ENCODE measurements at regions not wholly inside any gene's neighbourhood (a gene's known extent, or its start where the extent isn't known, plus 50 kb on each side); places are given as distances from the start of the nearest gene placed in this dataset.
A peak's percentile ranks its signal among the peaks of the same experiment; 100 is the strongest.

DNA sequence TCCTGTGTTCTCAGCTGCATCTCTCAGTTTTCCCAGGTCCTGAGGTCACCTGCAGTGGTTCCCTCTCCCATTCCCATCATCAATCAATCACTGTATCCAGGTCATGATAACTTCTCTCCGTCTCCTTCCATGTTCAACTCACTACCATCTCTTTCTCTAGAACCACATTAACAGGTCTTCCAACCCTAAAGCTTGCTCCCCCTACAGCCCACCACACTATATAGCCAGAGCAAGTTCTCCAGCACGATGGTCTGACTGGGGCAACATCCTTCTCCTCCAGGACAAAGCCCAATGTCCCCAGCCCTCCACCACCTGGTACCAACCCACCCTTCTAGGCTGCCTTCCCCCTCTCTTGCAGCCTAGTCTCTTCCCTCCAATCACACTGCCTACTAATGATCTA lies 241.6 kb downstream of the CDK5RAP2 start:
- DNase-seq = no peak

DNA sequence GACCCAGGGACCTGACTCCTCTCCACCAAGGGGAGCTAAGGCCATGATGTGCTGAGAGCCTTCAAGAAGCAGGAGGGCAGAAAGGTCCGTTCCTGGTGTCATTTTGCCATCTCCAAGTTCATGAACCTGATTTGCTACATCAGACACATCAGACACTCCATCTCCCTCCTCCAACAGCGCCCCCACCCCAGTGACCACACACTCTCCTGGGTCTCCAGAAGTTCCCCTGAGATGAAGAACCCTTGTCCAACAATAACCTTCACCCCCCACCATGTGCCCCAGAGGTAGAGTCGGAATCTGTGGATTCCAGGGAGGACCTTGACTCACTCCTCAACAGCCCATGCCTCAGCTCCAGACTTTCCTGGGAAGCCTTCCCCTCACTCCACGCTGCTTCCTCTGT lies 242.8 kb downstream of the CDK5RAP2 start:
- Histone ChIP-seq H3K9me3 (ENCODE audit: control insufficient read depth in 2 of 2, low read length in 2 of 2) (no peaks in the 10 kb centered on the region), H3K27ac (ENCODE audit: insufficient read depth, low read length, poor library complexity, severe bottlenecking) (no peak overlapping the region), H3K4me1 (ENCODE audit: control insufficient read depth, insufficient read depth, low read length, poor library complexity, severe bottlenecking) (no peaks in the 10 kb centered on the region), H3K36me3 (ENCODE audit: control insufficient read depth, insufficient read depth, low read length) (no peaks in the 10 kb centered on the region), H3K4me3 (ENCODE audit: low read depth, low read length) (no peak overlapping the region), H3K27me3 (ENCODE audit: control insufficient read depth, insufficient read depth, low read length) (peaks cover 3% of the 10 kb centered on the region)
- peaks cover 25% of the 10 kb centered on the region for H3K27me3 Mint-ChIP-seq
- no peak for ATAC-seq (ENCODE audit: low read depth in 2 of 2)
- no peak overlapping the region for H3K27ac Mint-ChIP-seq
- H3K4me3 Mint-ChIP-seq = no peak overlapping the region
- peaks cover 0 to 1% (median 0%) of the 10 kb centered on the region in 7 donors for H3K9me3 Mint-ChIP-seq
- no peaks in the 10 kb centered on the region for H3K36me3 Mint-ChIP-seq
- DNase-seq = no peak
- no peaks in the 10 kb centered on the region for H3K4me1 Mint-ChIP-seq

More for the DNA sequence above, 241.6 kb downstream of the CDK5RAP2 start:
- Mint-ChIP-seq H3K4me1 (no peaks in the 10 kb centered on the region), H3K27ac (no peak overlapping the region), H3K4me3 (no peak overlapping the region), H3K27me3 (peaks cover 24% of the 10 kb centered on the region), H3K36me3 (no peaks in the 10 kb centered on the region), H3K9me3 (peaks cover 0 to 1% (median 0%) of the 10 kb centered on the region in 7 donors)
- no peak for ATAC-seq (ENCODE audit: low read depth in 2 of 2)
- H3K4me1 ChIP-seq (ENCODE audit: control insufficient read depth, insufficient read depth, low read length, poor library complexity, severe bottlenecking) = no peaks in the 10 kb centered on the region
- H3K36me3 ChIP-seq (ENCODE audit: control insufficient read depth, insufficient read depth, low read length) = no peaks in the 10 kb centered on the region
- H3K27me3 ChIP-seq (ENCODE audit: control insufficient read depth, insufficient read depth, low read length) = peaks cover 3% of the 10 kb centered on the region
- H3K27ac ChIP-seq (ENCODE audit: insufficient read depth, low read length, poor library complexity, severe bottlenecking) = no peak overlapping the region
- H3K4me3 ChIP-seq (ENCODE audit: low read depth, low read length) = no peak overlapping the region
- no peaks in the 10 kb centered on the region for H3K9me3 ChIP-seq (ENCODE audit: control insufficient read depth in 2 of 2, low read length in 2 of 2)

DNA sequence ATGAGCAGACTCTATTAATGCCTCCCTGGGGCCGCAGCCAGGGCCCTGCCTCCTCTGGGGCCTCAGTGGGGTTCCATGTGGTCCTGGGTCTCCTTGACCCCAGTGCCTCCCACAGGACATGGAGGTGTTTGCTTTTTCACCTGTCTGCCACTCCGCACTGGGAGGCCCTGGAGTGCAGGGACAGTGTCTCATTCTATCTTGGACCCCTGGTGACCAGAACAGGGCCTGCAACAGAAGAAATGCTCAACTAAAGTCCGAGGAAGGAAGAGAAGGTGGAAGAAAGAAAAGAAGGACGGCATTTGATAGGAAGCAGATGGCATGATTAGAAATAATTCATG lies 243.2 kb downstream of the CDK5RAP2 start:
- no peak overlapping the region for H3K27ac Mint-ChIP-seq
- DNase-seq = no peak

DNA sequence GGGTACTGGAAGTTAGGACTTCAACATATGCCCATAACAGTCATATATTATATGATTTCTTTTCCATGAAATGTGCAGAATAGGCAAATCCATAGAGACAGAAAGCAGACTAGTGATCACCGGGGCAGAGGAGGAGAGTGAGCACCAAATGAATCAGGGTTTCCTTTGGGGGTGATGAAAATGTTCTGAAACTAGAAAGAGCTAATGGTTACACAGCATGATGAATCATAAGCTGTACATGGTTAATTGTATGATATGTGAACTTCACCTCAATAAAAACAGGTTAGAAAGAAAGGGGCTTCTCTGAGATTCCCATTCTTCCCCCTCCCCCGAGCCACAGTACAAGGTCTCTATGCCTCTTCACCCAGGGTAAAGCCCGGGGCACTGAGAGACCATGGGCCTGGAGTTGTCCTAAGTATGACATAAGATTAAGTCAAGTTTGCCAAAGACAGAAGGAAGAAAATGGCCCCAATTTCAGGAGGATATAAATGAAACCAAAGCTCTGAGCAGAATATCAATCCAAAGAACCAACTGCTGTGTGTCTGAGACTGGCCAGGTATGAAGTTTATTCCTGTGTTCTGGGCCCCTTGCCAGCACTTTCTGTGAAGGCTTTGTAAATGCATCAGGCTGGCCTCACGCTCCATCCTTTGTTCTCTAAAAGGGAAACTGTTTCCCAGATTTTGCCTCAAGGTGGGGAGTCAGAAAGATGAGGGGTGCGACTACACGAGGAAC lies 243.8 kb downstream of the CDK5RAP2 start:
- ATAC-seq (ENCODE audit: low read depth in 2 of 2) = no peak
- Mint-ChIP-seq H3K27ac (no peak overlapping the region), H3K27me3 (peaks cover 21% of the 10 kb centered on the region), H3K36me3 (no peaks in the 10 kb centered on the region), H3K4me3 (no peak overlapping the region), H3K9me3 (peaks cover 0 to 1% (median 0%) of the 10 kb centered on the region in 7 donors), H3K4me1 (no peaks in the 10 kb centered on the region)
- Histone ChIP-seq H3K9me3 (ENCODE audit: control insufficient read depth in 2 of 2, low read length in 2 of 2) (no peaks in the 10 kb centered on the region), H3K4me1 (ENCODE audit: control insufficient read depth, insufficient read depth, low read length, poor library complexity, severe bottlenecking) (no peaks in the 10 kb centered on the region), H3K27ac (ENCODE audit: insufficient read depth, low read length, poor library complexity, severe bottlenecking) (no peak overlapping the region), H3K36me3 (ENCODE audit: control insufficient read depth, insufficient read depth, low read length) (no peaks in the 10 kb centered on the region), H3K4me3 (ENCODE audit: low read depth, low read length) (no peak overlapping the region), H3K27me3 (ENCODE audit: control insufficient read depth, insufficient read depth, low read length) (peaks cover 3% of the 10 kb centered on the region)
- no peak for DNase-seq

More for the DNA sequence above, 243.2 kb downstream of the CDK5RAP2 start:
- Histone ChIP-seq H3K36me3 (ENCODE audit: control insufficient read depth, insufficient read depth, low read length) (no peaks in the 10 kb centered on the region), H3K27ac (ENCODE audit: insufficient read depth, low read length, poor library complexity, severe bottlenecking) (no peak overlapping the region), H3K9me3 (ENCODE audit: control insufficient read depth in 2 of 2, low read length in 2 of 2) (no peaks in the 10 kb centered on the region), H3K4me1 (ENCODE audit: control insufficient read depth, insufficient read depth, low read length, poor library complexity, severe bottlenecking) (no peaks in the 10 kb centered on the region), H3K27me3 (ENCODE audit: control insufficient read depth, insufficient read depth, low read length) (peaks cover 3% of the 10 kb centered on the region), H3K4me3 (ENCODE audit: low read depth, low read length) (no peak overlapping the region)
- ATAC-seq (ENCODE audit: low read depth in 2 of 2) = no peak
- Mint-ChIP-seq H3K4me3 (no peak overlapping the region), H3K36me3 (no peaks in the 10 kb centered on the region), H3K9me3 (peaks cover 0 to 1% (median 0%) of the 10 kb centered on the region in 7 donors), H3K4me1 (no peaks in the 10 kb centered on the region), H3K27me3 (peaks cover 21% of the 10 kb centered on the region)

DNA sequence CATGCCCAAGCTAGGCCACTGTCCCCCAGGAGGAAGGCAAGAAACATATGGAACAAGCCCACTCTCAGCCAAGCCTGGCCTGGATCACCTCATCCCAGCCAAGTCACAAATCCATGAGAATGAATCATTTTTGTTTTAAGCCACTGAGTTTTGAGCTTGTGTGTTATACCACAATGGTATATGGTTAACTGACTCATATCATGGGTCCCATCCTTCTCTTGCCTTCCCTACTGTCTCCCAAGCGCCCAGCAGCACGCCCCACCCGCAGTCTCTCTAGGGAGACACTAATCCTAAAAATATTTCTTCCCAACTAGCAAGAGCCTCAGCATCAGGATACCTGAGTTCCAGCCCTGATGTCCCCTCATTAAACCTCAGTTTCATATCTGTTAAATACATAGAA lies 248.1 kb downstream of the CDK5RAP2 start:
- H3K4me1 Mint-ChIP-seq = no peaks in the 10 kb centered on the region

DNA sequence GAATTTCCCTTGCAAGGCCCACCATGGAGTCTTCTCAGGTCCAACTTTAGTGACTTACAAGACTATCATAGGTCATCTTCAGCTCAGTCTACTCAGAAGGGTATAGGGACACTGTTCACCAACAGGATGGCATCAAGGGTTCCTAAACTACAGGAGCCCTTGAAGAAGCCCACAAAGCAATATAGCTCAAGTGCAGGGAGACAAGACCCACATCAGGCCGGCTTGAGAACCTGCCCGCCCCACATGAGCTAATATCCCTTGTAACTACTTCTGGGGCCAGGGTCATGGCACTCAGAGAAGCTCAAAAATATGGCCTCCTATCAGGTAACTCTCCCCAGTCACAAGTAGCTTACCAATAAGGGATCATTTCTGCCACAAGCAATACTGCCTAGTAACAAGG lies 249.9 kb downstream of the CDK5RAP2 start:
- Mint-ChIP-seq H3K36me3 (no peaks in the 10 kb centered on the region), H3K4me1 (no peaks in the 10 kb centered on the region), H3K27ac (no peak overlapping the region), H3K9me3 (peaks cover 0 to 1% (median 0%) of the 10 kb centered on the region in 7 donors), H3K27me3 (peaks cover 9% of the 10 kb centered on the region), H3K4me3 (no peak overlapping the region)
- Histone ChIP-seq H3K9me3 (ENCODE audit: control insufficient read depth in 2 of 2, low read length in 2 of 2) (no peaks in the 10 kb centered on the region), H3K27ac (ENCODE audit: insufficient read depth, low read length, poor library complexity, severe bottlenecking) (no peak overlapping the region), H3K4me3 (ENCODE audit: low read depth, low read length) (no peak overlapping the region), H3K36me3 (ENCODE audit: control insufficient read depth, insufficient read depth, low read length) (no peaks in the 10 kb centered on the region), H3K27me3 (ENCODE audit: control insufficient read depth, insufficient read depth, low read length) (peaks cover 3% of the 10 kb centered on the region), H3K4me1 (ENCODE audit: control insufficient read depth, insufficient read depth, low read length, poor library complexity, severe bottlenecking) (no peaks in the 10 kb centered on the region)
- DNase-seq (no peak), ATAC-seq (ENCODE audit: low read depth in 2 of 2) (no peak)

More for the DNA sequence above, 248.1 kb downstream of the CDK5RAP2 start:
- peaks cover 3% of the 10 kb centered on the region for H3K27me3 ChIP-seq (ENCODE audit: control insufficient read depth, insufficient read depth, low read length)
- no peak overlapping the region for H3K27ac Mint-ChIP-seq
- H3K4me3 ChIP-seq (ENCODE audit: low read depth, low read length) = no peak overlapping the region
- no peaks in the 10 kb centered on the region for H3K9me3 ChIP-seq (ENCODE audit: control insufficient read depth in 2 of 2, low read length in 2 of 2)
- no peaks in the 10 kb centered on the region for H3K36me3 Mint-ChIP-seq
- DNase-seq (no peak), ATAC-seq (ENCODE audit: low read depth in 2 of 2) (no peak)
- H3K27me3 Mint-ChIP-seq = peaks cover 15% of the 10 kb centered on the region
- H3K4me3 Mint-ChIP-seq = no peak overlapping the region
- no peak overlapping the region for H3K27ac ChIP-seq (ENCODE audit: insufficient read depth, low read length, poor library complexity, severe bottlenecking)
- no peaks in the 10 kb centered on the region for H3K36me3 ChIP-seq (ENCODE audit: control insufficient read depth, insufficient read depth, low read length)
- peaks cover 0 to 1% (median 0%) of the 10 kb centered on the region in 7 donors for H3K9me3 Mint-ChIP-seq
- no peaks in the 10 kb centered on the region for H3K4me1 ChIP-seq (ENCODE audit: control insufficient read depth, insufficient read depth, low read length, poor library complexity, severe bottlenecking)

DNA sequence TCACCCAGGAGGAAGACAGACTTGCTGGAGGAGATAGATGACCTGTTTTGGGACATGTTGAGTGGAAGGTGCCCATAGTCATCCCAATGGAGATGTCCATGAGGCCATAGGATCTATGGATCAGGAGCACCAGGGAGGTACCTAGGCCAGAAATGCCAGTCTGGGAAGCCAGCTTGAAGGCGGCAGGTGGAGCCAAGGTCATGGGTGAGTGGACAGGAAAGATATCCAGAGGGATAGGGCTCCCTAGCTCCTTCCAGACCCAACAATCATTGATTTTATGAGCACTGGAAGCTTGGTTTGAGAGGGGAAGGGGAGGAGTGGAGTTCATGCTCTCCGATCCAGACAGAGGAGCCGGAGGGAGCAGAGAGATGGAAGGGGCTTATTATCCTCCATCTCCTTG lies 252.6 kb downstream of the CDK5RAP2 start:
- Histone ChIP-seq H3K4me1 (ENCODE audit: control insufficient read depth, insufficient read depth, low read length, poor library complexity, severe bottlenecking) (no peaks in the 10 kb centered on the region), H3K27ac (ENCODE audit: insufficient read depth, low read length, poor library complexity, severe bottlenecking) (no peak overlapping the region), H3K27me3 (ENCODE audit: control insufficient read depth, insufficient read depth, low read length) (no peaks in the 10 kb centered on the region), H3K4me3 (ENCODE audit: low read depth, low read length) (no peak overlapping the region), H3K36me3 (ENCODE audit: control insufficient read depth, insufficient read depth, low read length) (no peaks in the 10 kb centered on the region), H3K9me3 (ENCODE audit: control insufficient read depth in 2 of 2, low read length in 2 of 2) (no peaks in the 10 kb centered on the region)
- Mint-ChIP-seq H3K36me3 (no peaks in the 10 kb centered on the region), H3K27me3 (no peaks in the 10 kb centered on the region), H3K4me1 (no peaks in the 10 kb centered on the region), H3K4me3 (no peak overlapping the region), H3K9me3 (peaks cover 0 to under 1% (median 0%) of the 10 kb centered on the region in 7 donors), H3K27ac (peak overlapping the region in 1 of 3 donors; percentile 20)
- no peak for DNase-seq
- no peak for ATAC-seq (ENCODE audit: low read depth in 2 of 2)

DNA sequence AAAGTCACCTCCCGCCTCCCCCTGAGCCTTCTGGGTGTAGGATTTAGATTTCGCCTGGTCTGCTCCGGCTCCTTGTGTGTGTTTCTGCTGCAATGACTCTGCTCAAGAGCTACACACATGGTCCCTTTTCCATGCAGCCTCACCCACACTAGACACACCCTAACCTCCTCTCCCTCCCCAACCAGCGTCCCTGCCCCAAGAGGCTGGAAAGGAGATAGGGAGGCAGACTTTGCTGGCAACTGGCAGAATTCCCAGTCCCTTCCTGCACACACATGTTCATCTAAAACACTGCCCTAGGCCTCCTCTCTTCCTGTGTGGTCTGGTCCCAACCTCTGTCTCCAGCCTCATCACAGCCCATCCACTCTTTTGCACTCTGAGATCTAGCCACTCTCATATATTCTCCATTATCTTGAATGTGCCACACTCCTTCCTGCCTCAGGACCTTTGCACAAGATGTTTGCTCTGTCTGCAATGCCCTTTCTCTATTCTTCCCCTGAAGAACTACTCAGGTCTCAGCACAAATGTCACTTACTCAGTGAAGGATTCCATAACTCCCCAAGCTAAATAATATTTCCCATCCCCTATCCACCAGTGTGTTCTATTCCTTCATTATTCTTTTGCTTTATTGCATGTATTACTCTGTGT lies 253.8 kb downstream of the CDK5RAP2 start:
- no peaks in the 10 kb centered on the region for H3K36me3 Mint-ChIP-seq
- peaks cover 0 to 3% (median 0%) of the 10 kb centered on the region in 7 donors for H3K9me3 Mint-ChIP-seq
- no peak overlapping the region for H3K27ac Mint-ChIP-seq
- DNase-seq = no peak
- no peaks in the 10 kb centered on the region for H3K27me3 Mint-ChIP-seq
- Histone ChIP-seq H3K27ac (ENCODE audit: insufficient read depth, low read length, poor library complexity, severe bottlenecking) (no peak overlapping the region), H3K27me3 (ENCODE audit: control insufficient read depth, insufficient read depth, low read length) (no peaks in the 10 kb centered on the region), H3K4me3 (ENCODE audit: low read depth, low read length) (no peak overlapping the region), H3K4me1 (ENCODE audit: control insufficient read depth, insufficient read depth, low read length, poor library complexity, severe bottlenecking) (no peaks in the 10 kb centered on the region), H3K9me3 (ENCODE audit: control insufficient read depth in 2 of 2, low read length in 2 of 2) (no peaks in the 10 kb centered on the region), H3K36me3 (ENCODE audit: control insufficient read depth, insufficient read depth, low read length) (no peaks in the 10 kb centered on the region)
- no peak overlapping the region for H3K4me3 Mint-ChIP-seq
- no peak for ATAC-seq (ENCODE audit: low read depth in 2 of 2)
- H3K4me1 Mint-ChIP-seq = no peaks in the 10 kb centered on the region
